GM21423 (cell line): ENCODE measurements at regions not wholly inside any gene's neighbourhood (a gene's known extent, or its start where the extent isn't known, plus 50 kb on each side); places are given as distances from the start of the nearest gene placed in this dataset.

Experiments
- ATAC-seq: cut with Tn5 transposase; IDR thresholded peaks from one replicate; pipeline ENCODE4 v1.9.1; 2021; ENCODE audit warnings: mild to moderate bottlenecking, moderate library complexity; ENCODE audit not compliant: unreplicated experiment

- no peak for ATAC-seq
These were observed 96.0 kb upstream of the MAP3K4 start for GRCh38 chr6:160895562-160895961.

- ATAC-seq: no peak
These were observed 91.7 kb upstream of the MAP3K4 start for GRCh38 chr6:160899671-160900430.

GRCh38 chr6:160911949-160912348 is 79.6 kb upstream of the MAP3K4 start:
- no peak for ATAC-seq

GRCh38 chr6:160912411-160912810 is 79.2 kb upstream of the MAP3K4 start:
- ATAC-seq: no peak

- no peak for ATAC-seq
These were observed 74.0 kb upstream of the MAP3K4 start for GRCh38 chr6:160917572-160917971.

GRCh38 chr6:160919723-160920440 is 71.7 kb upstream of the MAP3K4 start:
- no peak for ATAC-seq

GRCh38 chr6:160921095-160921494 is 70.5 kb upstream of the MAP3K4 start:
- ATAC-seq: no peak

- no peak for ATAC-seq
These were observed 65.0 kb upstream of the MAP3K4 start for GRCh38 chr6:160926281-160927276.

GRCh38 chr6:160927416-160927815 is 64.2 kb upstream of the MAP3K4 start:
- no peak for ATAC-seq

- ATAC-seq: no peak
These were observed 62.2 kb upstream of the MAP3K4 start for GRCh38 chr6:160929361-160929760.

GRCh38 chr6:160929831-160930230 is 61.7 kb upstream of the MAP3K4 start:
- no peak for ATAC-seq

GRCh38 chr6:160930547-160931377 is 60.8 kb upstream of the MAP3K4 start:
- ATAC-seq: peak; percentile 90

- ATAC-seq: no peak
These were observed 59.9 kb upstream of the MAP3K4 start for GRCh38 chr6:160931378-160932310.

GRCh38 chr6:160933256-160933655 is 58.3 kb upstream of the MAP3K4 start:
- no peak for ATAC-seq

GRCh38 chr6:160934157-160934556 is 57.4 kb upstream of the MAP3K4 start:
- ATAC-seq: no peak

- ATAC-seq: no peak
These were observed 51.4 kb upstream of the MAP3K4 start for GRCh38 chr6:160940197-160940596.
